HepG2 (cell line): ENCODE measurements at regions not wholly inside any gene's neighbourhood (a gene's known extent, or its start where the extent isn't known, plus 50 kb on each side); places are given as distances from the start of the nearest gene placed in this dataset.

ENCODE experiments used
- ATAC-seq: fragments of 200-7000 bp; cut with Tn5 transposase; 3 replicates; pipeline ENCODE4 v1.9.1; 2020; ENCODE audit warnings: mild to moderate bottlenecking, moderate library complexity
- BruUV-seq: library from RNA; stranded (reverse); fragments of 400-500 nt; replicated peaks from 2 replicates; lab custom pipeline; 2021; lab: Mats Ljungman, UMichigan
- CTCF ChIA-PET: fragments of 300-600 bp; formaldehyde crosslinking; extraction: SDS; loops from one replicate; lab custom pipeline; 2021; ENCODE audit warnings: low total read pairs, inconsistent platforms, low intra/inter-chr PET ratio; lab: Yijun Ruan, JAX
- POLR2A ChIA-PET: fragments of 350-600 bp; sonication (Branson Sonifier 250); formaldehyde crosslinking; loops from one replicate; lab custom pipeline; 2020; ENCODE audit warnings: antibody characterized with exemption, inconsistent platforms; lab: Yijun Ruan, JAX
- DNase-seq: peaks from one replicate; pipeline ENCODE4 v3.0.0-alpha.2; 2015; ENCODE audit warnings: low spot score
- FAIRE-seq: peaks from 3 replicates; lab custom pipeline; 2011; peaks lifted over from hg19 to GRCh38; lab: Jason Lieb, UNC
- H2AFZ ChIP-seq: one replicate; pipeline ENCODE4 v1.6.1; 2011; ENCODE audit warnings: low read length, inconsistent platforms
- H3K27ac ChIP-seq: fragments of 300-600 bp; 3 replicates; pipeline ENCODE4 v1.8.0; 2011; ENCODE audit warnings: mixed run types, mild to moderate bottlenecking, mixed read lengths, low read length, inconsistent platforms; ENCODE audit not compliant: insufficient read depth; ENCODE audit errors: extremely low read length
- H3K27me3 ChIP-seq, 2 experiments: fragments of 200-600 bp in 1 of 2; 2 replicates in 1 of 2; 3 replicates in 1 of 2; pipeline versions ENCODE4 v1.6.0 to v1.8.0; 2011; ENCODE audit warnings: low read length in 2 of 2, mild to moderate bottlenecking in 2 of 2, moderate library complexity in 2 of 2, inconsistent platforms in 1 of 2; ENCODE audit not compliant: insufficient read depth in 2 of 2, control insufficient read depth in 1 of 2
- H3K36me3 ChIP-seq, 2 experiments: fragments of 200-600 bp in 1 of 2; replicated peaks in 1 of 2; 2 replicates in 1 of 2; 3 replicates in 1 of 2; pipeline versions ENCODE4 v1.5.1 to v1.8.0; 2011; ENCODE audit warnings: low read length in 2 of 2, inconsistent platforms in 1 of 2; ENCODE audit not compliant: insufficient read depth in 2 of 2, control insufficient read depth in 1 of 2
- H3K4me1 ChIP-seq: 2 replicates; pipeline ENCODE4 v1.5.1; 2012; ENCODE audit warnings: low read length, inconsistent platforms; ENCODE audit not compliant: insufficient read depth
- H3K4me2 ChIP-seq: 2 replicates; pipeline ENCODE4 v1.6.0; 2011; ENCODE audit warnings: low read depth, low read length, inconsistent platforms
- H3K4me3 ChIP-seq, 3 experiments: fragments of 200-600 bp in 1 of 3; sonication (generic), shearing (Covaris generic) in 1 of 3; replicated peaks in 1 of 3; 2 replicates each; pipeline ENCODE4 v1.5.1; 2011 to 2016; ENCODE audit warnings: low read length in 3 of 3, inconsistent platforms in 2 of 3, low read depth in 2 of 3, mild to moderate bottlenecking in 2 of 3, control low read depth in 1 of 3, mixed read lengths in 1 of 3; ENCODE audit not compliant: insufficient read depth in 1 of 3
- H3K79me2 ChIP-seq: one replicate; pipeline ENCODE4 v1.6.1; 2011; ENCODE audit warnings: low read length, inconsistent platforms; ENCODE audit not compliant: insufficient read depth
- H3K9ac ChIP-seq: 2 replicates; pipeline ENCODE4 v1.6.0; 2011; ENCODE audit warnings: mild to moderate bottlenecking, low read depth, low read length, inconsistent platforms; ENCODE audit not compliant: insufficient read depth
- H3K9me3 ChIP-seq: 2 replicates; pipeline ENCODE4 v1.5.1; 2012; ENCODE audit warnings: mild to moderate bottlenecking, low read length
- H4K20me1 ChIP-seq: 2 replicates; pipeline ENCODE4 v1.6.0; 2011; ENCODE audit warnings: inconsistent platforms, mild to moderate bottlenecking, low read length, moderate library complexity; ENCODE audit not compliant: insufficient read depth
- FIP1L1 ChIP-seq: fragments of 200-400 bp; formaldehyde crosslinking; IDR thresholded peaks from 2 replicates; pipeline ENCODE4 v1.6.1; 2018; ENCODE audit warnings: low read depth, mild to moderate bottlenecking, low read length, moderate library complexity, borderline replicate concordance; ENCODE audit not compliant: insufficient read depth
- HES4 ChIP-seq: sonication (generic); formaldehyde crosslinking; IDR thresholded peaks from 2 replicates; pipeline ENCODE4 v1.9.0; 2021; ENCODE audit warnings: mild to moderate bottlenecking, missing genetic modification reagents, borderline replicate concordance
- KLF16 ChIP-seq, 2 experiments: sonication (generic) in 1 of 2; formaldehyde crosslinking in 1 of 2; IDR thresholded peaks; 2 replicates each; pipeline versions ENCODE4 v1.6.1 to v1.8.0; 2016 to 2023; ENCODE audit warnings: missing genetic modification reagents in 2 of 2, missing compliant biosample characterization in 1 of 2
- MTA1 ChIP-seq: sonication (generic); formaldehyde crosslinking; IDR thresholded peaks from 2 replicates; pipeline ENCODE4 v1.4.0; 2020; ENCODE audit warnings: missing genetic modification reagents, mild to moderate bottlenecking, borderline replicate concordance
- NFKB2 ChIP-seq: sonication (generic); formaldehyde crosslinking; IDR thresholded peaks from 2 replicates; pipeline ENCODE4 v1.4.0; 2020; ENCODE audit warnings: missing genetic modification reagents, borderline replicate concordance
- REXO4 ChIP-seq: sonication (generic); formaldehyde crosslinking; IDR thresholded peaks from 2 replicates; pipeline ENCODE4 v1.8.0; 2022; ENCODE audit warnings: missing genetic modification reagents, mild to moderate bottlenecking, borderline replicate concordance
- TBP ChIP-seq: sonication (generic); formaldehyde crosslinking; IDR thresholded peaks from 2 replicates; pipeline ENCODE4 v1.5.0; 2020; ENCODE audit warnings: missing genetic modification reagents
- ZNF230 ChIP-seq: sonication (generic); formaldehyde crosslinking; IDR thresholded peaks from 2 replicates; pipeline ENCODE4 v1.4.0; 2020; ENCODE audit warnings: mild to moderate bottlenecking, missing genetic modification reagents
- ZNF562 ChIP-seq: sonication (generic); formaldehyde crosslinking; IDR thresholded peaks from 2 replicates; pipeline ENCODE4 v1.8.0; 2022; ENCODE audit warnings: missing genetic modification reagents, borderline replicate concordance
- ZNF773 ChIP-seq: sonication (generic); formaldehyde crosslinking; IDR thresholded peaks from 2 replicates; pipeline ENCODE4 v1.4.0; 2020; ENCODE audit warnings: missing genetic modification reagents, borderline replicate concordance
- ZNF790 ChIP-seq: sonication (generic); formaldehyde crosslinking; IDR thresholded peaks from 2 replicates; pipeline ENCODE4 v1.8.0; 2022; ENCODE audit warnings: missing genetic modification reagents, mild to moderate bottlenecking, borderline replicate concordance
- WGBS: methylation state at CpG from one replicate; pipeline ENCODE4 v1.1.6; 2017; ENCODE audit warnings: low lambda C conversion rate; 5-methylcytosine and 5-hydroxymethylcytosine counted together
- in situ Hi-C: cut with HindIII; loops from 2 replicates; pipeline ENCODE4 v1.10.0; 2017; ENCODE audit warnings: low pct_unique_long_range_greater_than_20kb; ENCODE audit not compliant: extremely low pct_ligation_motif_present
- intact Hi-C: fragments of 100-400 bp; cut with micrococcal nuclease; formaldehyde crosslinking; loops from one replicate; pipeline ENCODE4 v1.10.0; 2022; ENCODE audit not compliant: unreplicated experiment
- TF ChIP-seq, protein P1 (sequence below): sonication (generic); formaldehyde crosslinking; IDR thresholded peaks from 2 replicates; pipeline ENCODE4 v1.4.0; 2020; ENCODE audit warnings: low read depth, mild to moderate bottlenecking, missing genetic modification reagents
- TF ChIP-seq, protein P2 (sequence below): sonication (generic); formaldehyde crosslinking; IDR thresholded peaks from 2 replicates; pipeline ENCODE4 v1.4.0; 2020; ENCODE audit warnings: missing genetic modification reagents

DNA sequence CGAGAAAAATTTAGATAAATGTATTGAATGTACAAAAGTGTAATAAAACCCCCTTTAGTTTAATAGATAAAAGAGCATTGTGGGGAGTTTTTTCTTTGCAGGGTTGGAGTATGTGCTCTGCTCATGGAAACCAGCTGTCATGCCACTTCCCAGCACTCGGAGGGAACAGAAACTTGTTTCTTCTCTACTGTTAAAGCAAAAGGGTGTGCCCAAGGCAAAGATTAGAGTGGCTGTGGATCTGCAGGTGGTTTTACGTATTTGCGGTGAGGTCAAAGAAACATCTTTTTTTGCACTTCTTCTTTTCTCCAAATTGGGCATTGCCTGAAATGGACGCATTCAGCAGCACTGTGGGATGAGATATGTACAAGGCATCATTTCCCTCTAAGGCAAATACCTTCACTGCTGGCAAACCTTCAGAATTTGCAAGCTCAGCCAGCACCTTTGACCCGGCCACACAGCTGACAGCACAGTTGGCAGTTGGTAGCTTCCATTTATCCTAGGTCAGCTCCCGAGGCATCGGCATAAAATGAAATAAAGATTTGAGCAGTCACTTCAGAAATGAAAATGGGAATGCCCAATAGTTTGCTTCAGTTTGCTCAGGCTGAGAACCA is 178.4 kb upstream of the EYA4 start:
- Histone ChIP-seq H3K79me2 (no peaks in the 10 kb centered on the region), H3K4me1 (no peaks in the 10 kb centered on the region), H2AFZ (no peak overlapping the region), H3K9ac (no peak overlapping the region), H3K9me3 (no peaks in the 10 kb centered on the region), H3K27me3 (no peaks in the 10 kb centered on the region; a peak in 1 of 5 replicates), H4K20me1 (no peaks in the 10 kb centered on the region), H3K4me2 (no peak overlapping the region), H3K27ac (no peak overlapping the region), H3K36me3 (no peaks in the 10 kb centered on the region), H3K4me3 (no peak overlapping the region)
- TF ChIP-seq, protein P1, sequence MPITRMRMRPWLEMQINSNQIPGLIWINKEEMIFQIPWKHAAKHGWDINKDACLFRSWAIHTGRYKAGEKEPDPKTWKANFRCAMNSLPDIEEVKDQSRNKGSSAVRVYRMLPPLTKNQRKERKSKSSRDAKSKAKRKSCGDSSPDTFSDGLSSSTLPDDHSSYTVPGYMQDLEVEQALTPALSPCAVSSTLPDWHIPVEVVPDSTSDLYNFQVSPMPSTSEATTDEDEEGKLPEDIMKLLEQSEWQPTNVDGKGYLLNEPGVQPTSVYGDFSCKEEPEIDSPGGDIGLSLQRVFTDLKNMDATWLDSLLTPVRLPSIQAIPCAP (CRISPR knock-in tag) = no peak
- TF ChIP-seq, protein P2, sequence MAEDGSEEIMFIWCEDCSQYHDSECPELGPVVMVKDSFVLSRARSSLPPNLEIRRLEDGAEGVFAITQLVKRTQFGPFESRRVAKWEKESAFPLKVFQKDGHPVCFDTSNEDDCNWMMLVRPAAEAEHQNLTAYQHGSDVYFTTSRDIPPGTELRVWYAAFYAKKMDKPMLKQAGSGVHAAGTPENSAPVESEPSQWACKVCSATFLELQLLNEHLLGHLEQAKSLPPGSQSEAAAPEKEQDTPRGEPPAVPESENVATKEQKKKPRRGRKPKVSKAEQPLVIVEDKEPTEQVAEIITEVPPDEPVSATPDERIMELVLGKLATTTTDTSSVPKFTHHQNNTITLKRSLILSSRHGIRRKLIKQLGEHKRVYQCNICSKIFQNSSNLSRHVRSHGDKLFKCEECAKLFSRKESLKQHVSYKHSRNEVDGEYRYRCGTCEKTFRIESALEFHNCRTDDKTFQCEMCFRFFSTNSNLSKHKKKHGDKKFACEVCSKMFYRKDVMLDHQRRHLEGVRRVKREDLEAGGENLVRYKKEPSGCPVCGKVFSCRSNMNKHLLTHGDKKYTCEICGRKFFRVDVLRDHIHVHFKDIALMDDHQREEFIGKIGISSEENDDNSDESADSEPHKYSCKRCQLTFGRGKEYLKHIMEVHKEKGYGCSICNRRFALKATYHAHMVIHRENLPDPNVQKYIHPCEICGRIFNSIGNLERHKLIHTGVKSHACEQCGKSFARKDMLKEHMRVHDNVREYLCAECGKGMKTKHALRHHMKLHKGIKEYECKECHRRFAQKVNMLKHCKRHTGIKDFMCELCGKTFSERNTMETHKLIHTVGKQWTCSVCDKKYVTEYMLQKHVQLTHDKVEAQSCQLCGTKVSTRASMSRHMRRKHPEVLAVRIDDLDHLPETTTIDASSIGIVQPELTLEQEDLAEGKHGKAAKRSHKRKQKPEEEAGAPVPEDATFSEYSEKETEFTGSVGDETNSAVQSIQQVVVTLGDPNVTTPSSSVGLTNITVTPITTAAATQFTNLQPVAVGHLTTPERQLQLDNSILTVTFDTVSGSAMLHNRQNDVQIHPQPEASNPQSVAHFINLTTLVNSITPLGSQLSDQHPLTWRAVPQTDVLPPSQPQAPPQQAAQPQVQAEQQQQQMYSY (CRISPR knock-in tag) = no peak
- TF ChIP-seq ZNF790 (CRISPR knock-in tag) (no peak), ZNF562 (CRISPR knock-in tag) (no peak), MTA1 (CRISPR knock-in tag) (no peak), REXO4 (CRISPR knock-in tag) (no peak), HES4 (no peak), NFKB2 (CRISPR knock-in tag) (no peak), KLF16 (CRISPR knock-in tag; IDR thresholded peaks at IDR 0.05) (no peak), ZNF773 (CRISPR knock-in tag) (no peak), TBP (CRISPR knock-in tag) (no peak), FIP1L1 (no peak), ZNF230 (CRISPR knock-in tag) (no peak)
- in situ Hi-C loops (no loop called here), intact Hi-C loops (no loop called here)
- ATAC-seq (no peak), FAIRE-seq (no peak), DNase-seq (no peak)
- CTCF ChIA-PET = no interaction called here
- BruUV-seq = no TSS peak
- 35% methylated on average over 8 of the region's 8 CpGs for WGBS
- POLR2A ChIA-PET = no interaction called here
